MM.1S (cell line): ENCODE measurements at regions not wholly inside any gene's neighbourhood (a gene's known extent, or its start where the extent isn't known, plus 50 kb on each side); places are given as distances from the start of the nearest gene placed in this dataset.

Experiments used
- EZH2 ChIP-seq: fragments of 300-600 bp; sonication (generic); optimal IDR thresholded peaks from 2 replicates; pipeline ENCODE3; 2017; ENCODE audit warnings: low read depth, mild to moderate bottlenecking, antibody characterized with exemption, low read length, mixed read lengths
- EZH2phosphoT487 ChIP-seq: fragments of 300-600 bp; sonication (generic); IDR thresholded peaks from 2 replicates; pipeline ENCODE4 v1.6.1; 2018; ENCODE audit warnings: antibody characterized with exemption, low read length
- TF ChIP-seq, protein P1 (sequence below): fragments of 300-600 bp; sonication (generic); IDR thresholded peaks from 2 replicates; pipeline ENCODE4 v1.5.1; 2016; ENCODE audit warnings: antibody characterized with exemption, low read length, mixed read lengths

DNA sequence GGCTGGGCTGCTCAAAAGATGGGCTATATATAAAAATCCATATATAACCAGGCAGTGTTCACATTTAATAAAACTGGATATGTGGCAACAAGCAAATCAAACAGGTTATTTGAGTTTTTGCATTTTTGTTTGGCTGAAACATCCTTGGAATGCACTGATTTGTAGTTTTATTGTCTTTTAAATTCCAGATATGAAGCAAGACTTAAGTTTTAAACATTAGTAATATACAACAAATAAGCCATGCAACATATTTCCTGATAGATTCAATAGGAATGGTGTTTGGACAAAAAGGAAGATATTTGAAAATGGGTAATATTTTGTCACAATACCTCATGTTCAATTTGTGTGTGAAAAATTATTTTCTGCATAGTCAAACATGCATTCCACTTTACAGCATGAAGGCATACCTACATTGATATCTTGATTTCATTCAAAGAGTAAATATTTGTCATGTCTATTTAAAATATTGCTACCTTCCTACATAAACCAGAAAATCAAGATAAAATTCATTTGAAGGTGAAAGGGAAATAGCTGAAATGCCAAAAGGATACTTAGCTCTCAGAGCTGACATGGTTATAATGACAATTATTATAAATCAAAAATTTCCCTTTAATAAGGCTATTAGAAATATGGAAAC, 132.3 kb upstream of the NETO1 start:
- TF ChIP-seq, protein P1, sequence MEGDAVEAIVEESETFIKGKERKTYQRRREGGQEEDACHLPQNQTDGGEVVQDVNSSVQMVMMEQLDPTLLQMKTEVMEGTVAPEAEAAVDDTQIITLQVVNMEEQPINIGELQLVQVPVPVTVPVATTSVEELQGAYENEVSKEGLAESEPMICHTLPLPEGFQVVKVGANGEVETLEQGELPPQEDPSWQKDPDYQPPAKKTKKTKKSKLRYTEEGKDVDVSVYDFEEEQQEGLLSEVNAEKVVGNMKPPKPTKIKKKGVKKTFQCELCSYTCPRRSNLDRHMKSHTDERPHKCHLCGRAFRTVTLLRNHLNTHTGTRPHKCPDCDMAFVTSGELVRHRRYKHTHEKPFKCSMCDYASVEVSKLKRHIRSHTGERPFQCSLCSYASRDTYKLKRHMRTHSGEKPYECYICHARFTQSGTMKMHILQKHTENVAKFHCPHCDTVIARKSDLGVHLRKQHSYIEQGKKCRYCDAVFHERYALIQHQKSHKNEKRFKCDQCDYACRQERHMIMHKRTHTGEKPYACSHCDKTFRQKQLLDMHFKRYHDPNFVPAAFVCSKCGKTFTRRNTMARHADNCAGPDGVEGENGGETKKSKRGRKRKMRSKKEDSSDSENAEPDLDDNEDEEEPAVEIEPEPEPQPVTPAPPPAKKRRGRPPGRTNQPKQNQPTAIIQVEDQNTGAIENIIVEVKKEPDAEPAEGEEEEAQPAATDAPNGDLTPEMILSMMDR = no peak
- TF ChIP-seq EZH2 = no peak
- TF ChIP-seq EZH2phosphoT487 = no peak
